Activated T-cell treated with anti-CD3 and anti-CD28 coated beads, Interleukin-2, amount 50 U/mL, for 1 hour (primary cell): ENCODE measurements at regions not wholly inside any gene's neighbourhood (a gene's known extent, or its start where the extent isn't known, plus 50 kb on each side); places are given as distances from the start of the nearest gene placed in this dataset.

Source experiments
- DNase-seq: peaks from one replicate; pipeline ENCODE4 v3.0.0-alpha.2; 2020

- DNase-seq, result no peak
Observed at GRCh38 chr6:14337152-14337551, 219.6 kb downstream of the CD83 start.

- no peak for DNase-seq
Observed at GRCh38 chr6:14339172-14339571, 221.6 kb downstream of the CD83 start.

GRCh38 chr6:14339711-14340584 lies 222.4 kb downstream of the CD83 start:
- DNase-seq, result no peak

- no peak for DNase-seq
Observed at GRCh38 chr6:14344486-14344885, 226.9 kb downstream of the CD83 start.

DNA sequence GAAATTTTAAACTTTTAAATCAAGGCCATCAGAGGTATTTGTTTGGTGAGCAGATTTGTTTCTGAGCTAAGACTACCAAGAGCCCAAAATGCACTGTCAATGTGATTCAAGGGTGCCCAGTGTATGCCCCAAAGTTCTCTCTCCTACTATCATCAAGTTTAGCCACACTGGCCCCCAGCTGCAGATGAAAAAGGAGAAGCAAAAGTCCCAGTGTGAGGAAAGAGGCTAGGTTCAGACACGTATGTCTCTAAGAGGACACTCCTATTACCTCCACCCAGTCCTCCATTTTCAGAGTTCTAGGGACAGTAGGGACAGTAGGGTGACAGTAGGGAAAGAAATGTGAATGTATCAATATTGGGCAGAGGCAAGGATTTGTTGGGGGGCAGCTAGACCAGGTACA lies 230.8 kb downstream of the CD83 start:
- no peak for DNase-seq

- no peak for DNase-seq
Observed at GRCh38 chr6:14349507-14349906, 231.9 kb downstream of the CD83 start.

- DNase-seq, result no peak
Observed at GRCh38 chr6:14350210-14350609, 232.6 kb downstream of the CD83 start.

DNA sequence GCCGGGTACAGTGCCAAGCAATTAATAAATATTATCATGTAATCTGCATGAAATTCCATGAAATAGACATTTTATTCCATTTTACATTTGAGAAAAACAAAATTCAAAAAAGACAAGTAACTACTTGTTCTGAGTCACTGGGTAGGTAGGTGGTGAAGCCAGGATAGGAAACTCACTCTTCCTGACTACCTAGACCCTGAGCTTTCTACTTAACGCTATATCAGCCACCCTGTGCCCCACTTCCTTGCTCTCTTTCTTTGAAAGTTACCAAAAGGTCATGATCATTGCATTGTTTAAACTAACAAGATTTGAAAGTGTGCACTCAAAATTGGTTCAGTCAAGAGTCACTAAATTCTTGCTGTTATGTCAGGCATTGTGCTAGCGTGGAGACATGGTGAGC lies 235.7 kb downstream of the CD83 start:
- DNase-seq, result no peak

GRCh38 chr6:14353798-14354197 lies 236.2 kb downstream of the CD83 start:
- no peak for DNase-seq

DNA sequence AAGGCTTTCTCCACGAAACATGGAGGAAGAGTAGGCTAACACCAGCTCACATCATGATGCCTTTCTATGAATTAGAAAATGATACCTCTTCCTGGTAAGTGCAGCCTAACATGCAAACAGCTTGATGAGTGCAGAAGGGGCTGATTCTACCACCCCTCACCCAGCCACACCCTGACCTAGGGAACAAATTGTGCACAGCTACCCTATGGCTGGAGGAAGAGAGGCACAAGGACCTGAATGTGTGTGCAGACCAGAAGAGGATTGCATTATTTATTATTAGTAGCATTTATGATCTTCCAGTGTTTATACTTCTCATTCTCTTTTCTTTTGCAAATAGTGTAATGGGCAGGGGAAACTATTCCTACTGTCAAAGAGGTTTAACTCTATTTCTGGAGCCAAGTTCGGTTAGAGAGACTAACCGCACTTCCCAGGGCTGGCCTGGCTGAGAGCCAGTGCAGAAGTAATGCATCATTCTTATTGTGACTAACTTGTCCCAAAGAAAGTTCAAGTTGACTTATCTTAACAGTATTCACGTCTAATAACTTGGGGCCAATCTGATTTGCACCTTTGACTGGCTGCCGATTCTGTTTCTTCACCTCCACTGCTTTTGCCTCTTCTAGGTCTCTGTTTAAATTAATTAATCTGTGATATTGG lies 237.5 kb downstream of the CD83 start:
- DNase-seq, result no peak

DNA sequence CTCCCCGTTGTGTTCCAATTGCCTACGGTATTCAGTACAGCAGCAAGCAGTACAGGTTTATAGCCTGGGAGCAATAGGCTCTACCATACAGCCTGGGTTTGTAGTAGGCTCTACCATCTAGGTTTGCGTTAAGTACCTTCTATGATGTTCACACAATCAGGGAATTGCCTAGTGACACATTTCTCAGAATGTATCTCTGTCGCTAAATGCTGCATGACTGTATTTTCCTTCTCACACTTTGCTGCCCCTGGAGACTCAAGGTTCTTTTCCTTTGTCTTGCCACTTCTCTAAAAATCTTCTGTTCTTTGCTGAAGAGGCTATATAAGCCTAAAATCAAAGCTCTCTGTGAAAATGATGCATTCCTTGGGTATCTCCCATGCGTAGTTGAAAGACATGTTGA lies 241.9 kb downstream of the CD83 start:
- DNase-seq, result no peak

DNA sequence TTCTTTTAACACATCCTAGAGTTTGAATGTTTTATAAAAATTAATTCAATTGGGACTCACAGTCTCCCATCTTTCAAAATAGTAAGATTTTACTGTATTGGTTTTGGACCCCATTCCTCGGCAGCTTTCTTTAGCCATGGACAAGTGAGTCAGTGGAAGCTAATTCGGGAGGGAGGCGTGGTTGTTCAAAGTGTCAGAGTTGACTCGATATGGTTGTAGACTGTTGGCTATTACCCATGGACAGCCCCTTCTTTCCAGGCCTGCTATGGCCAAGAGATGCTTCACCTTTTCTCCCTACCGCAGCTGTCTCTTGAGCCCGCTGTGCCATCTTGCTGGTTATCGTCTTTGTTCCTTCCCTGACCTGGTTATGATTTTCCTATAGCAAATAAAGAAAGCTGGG lies 243.0 kb downstream of the CD83 start:
- DNase-seq, result no peak

- DNase-seq, result no peak
Observed at GRCh38 chr6:14361297-14361696, 243.7 kb downstream of the CD83 start.

DNA sequence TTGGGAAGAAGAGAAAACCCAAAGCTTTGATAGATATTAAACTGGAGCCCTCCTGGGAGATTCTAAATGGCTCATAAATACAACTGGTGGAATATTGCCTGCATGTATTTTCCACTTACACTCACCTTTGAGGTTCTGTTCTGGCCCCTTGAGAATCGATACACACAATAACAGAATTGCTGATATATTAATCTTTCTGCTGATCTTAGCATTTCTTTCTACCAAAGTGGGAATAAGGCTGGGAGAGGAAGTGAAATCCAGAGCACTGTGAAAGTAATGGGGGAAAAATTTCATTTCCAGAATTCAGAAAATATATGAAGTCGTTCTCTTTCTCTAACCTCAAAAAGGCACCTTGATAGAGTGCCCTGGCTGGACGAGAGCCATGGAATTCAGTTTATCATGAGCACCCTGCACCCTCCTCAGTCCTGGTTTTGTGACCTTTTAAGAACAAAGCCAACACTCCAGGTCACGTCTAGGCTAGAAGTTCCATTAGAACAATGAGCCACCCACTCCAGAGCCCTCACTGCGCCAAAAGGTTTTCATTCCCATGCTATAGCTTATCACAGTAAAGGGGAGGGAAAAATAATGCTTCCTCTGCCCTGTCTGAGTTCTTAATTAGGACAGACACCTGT lies 244.5 kb downstream of the CD83 start:
- no peak for DNase-seq

DNA sequence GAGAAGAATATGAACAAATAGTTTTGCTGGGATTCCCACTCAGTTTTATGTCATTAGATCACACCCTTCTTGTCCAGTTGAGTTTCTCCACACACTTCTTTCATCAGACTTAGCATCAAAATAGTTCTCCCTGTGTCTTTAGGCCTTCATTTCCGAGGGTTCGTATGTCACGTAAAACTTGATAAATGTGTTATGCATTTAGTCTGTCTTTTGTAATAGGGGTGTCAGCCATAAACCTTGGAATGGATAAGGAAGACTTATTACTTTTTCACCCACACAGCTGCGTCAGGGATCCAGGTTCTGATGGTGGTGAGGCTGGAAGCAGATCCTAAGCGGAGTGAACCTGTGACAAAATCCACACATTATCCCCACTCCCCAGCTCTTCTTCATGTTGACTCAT lies 246.8 kb downstream of the CD83 start:
- no peak for DNase-seq

DNA sequence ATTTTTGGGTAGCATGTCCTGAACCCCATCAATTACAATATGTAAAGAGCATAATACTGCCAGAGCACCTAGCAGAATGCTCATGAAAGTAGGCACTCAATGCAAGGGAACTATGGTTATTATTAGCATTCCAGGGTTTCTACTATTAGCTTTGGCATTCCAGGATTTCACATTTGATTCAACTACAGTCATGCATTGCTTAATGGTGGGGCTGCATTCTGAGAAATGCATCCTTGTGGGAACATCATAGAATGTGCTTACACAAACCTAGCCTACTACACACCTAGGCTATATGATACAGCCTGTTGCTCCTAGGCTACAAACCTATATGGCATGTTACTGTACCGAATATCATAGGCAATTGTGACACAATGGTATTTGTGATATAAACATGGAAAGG lies 247.8 kb downstream of the CD83 start:
- no peak for DNase-seq

- DNase-seq, result no peak
Observed at GRCh38 chr6:14366315-14366714, 248.7 kb downstream of the CD83 start.

- no peak for DNase-seq
Observed at GRCh38 chr6:14366872-14367271, 249.3 kb downstream of the CD83 start.

DNA sequence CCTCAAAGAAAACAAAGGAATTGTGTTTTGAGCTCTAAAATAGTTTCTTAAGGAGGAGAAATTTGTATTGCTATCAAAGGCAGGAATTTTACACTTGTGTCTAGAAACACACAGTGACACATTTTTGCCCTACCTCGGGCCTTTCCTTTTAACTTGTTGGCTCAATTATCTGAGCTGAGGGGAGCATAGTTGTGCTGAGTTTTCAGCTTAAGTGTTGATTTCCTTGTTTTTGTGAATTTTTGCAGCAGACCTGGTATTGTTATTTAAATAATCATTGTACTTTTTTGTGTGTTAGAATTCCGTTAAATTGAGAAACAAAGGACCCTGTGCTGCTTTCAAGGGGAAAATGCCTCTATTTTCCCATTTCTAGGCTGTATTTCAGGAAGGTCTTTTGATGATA lies 249.7 kb downstream of the CD83 start:
- DNase-seq, result no peak

GRCh38 chr6:14369717-14370116 lies 252.1 kb downstream of the CD83 start:
- no peak for DNase-seq

DNA sequence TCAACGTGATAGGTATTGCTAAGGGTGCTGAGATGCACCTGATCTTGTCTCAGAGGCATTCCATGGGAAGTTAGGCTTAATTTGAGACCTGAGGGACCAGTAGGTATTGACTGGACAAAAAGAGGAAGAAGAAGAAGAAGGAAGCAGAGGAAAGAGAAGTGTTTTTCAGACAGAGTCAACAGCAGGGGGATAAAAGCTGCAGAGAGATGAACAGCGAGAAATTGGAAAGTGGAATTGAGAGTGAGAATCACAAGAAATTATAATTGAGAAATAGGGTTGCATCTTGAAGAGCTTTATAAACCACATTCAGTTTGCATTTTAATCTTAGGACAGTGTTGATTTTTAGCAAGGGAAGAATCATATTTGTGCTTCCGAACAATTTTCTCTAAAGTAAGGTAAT lies 254.0 kb downstream of the CD83 start:
- no peak for DNase-seq

DNA sequence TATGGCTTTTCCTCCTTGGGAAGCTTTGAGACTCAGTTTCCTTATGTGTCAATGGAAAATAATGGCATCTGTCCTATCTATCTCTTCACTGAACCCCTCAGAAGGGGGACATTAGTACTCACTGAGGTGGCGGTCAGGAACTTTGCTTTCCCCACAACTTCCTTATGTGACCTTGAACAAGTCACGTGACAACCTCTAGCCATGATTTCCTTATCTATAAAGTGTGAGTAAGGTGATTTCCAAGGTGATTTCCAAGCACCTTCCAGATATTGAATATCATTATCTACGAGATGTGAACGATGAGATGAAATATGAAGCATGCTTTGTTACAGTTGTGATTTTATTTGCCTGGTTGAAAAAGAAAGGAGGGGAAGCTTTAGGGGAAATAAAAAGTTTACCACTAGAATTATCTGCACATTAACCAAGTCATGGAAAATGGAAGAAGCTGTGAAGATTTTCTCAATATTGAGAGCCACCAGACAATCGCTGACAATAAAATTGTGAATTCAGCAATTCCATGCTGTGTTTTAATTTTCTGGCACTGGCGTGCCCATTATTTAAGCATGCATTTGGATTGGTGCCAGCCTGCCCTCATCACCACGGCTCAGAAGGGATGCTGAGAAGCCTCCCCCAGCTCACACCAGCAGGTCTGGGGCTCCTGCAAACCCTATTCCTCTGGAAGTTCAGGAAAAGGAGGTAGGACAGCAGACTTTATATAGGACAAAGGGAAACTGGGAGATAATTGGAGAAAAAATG lies 255.3 kb downstream of the CD83 start:
- DNase-seq, result no peak
